ENCODE measurements at regions not wholly inside any gene's neighbourhood (a gene's known extent, or its start where the extent isn't known, plus 50 kb on each side); places are given as distances from the start of the nearest gene placed in this dataset.
A peak's percentile ranks its signal among the peaks of the same experiment; 100 is the strongest.

GRCh38 chr10:121148921-121149320, 297.8 kb downstream of the WDR11 start:
- Histone ChIP-seq H3K36me3 (ENCODE audit: insufficient read depth) (no peaks in the 10 kb centered on the region), H3F3A (replicated peaks; ENCODE audit: low read depth) (no peaks in the 10 kb centered on the region), H3K27ac (ENCODE audit: low read depth) (no peak overlapping the region), H4K20me1 (replicated peaks; ENCODE audit: insufficient read depth) (no peaks in the 10 kb centered on the region), H3K4me1 (ENCODE audit: insufficient read depth) (no peaks in the 10 kb centered on the region), H3K4me2 (no peak overlapping the region), H2AFZ (no peak overlapping the region), H3K79me2 (replicated peaks; ENCODE audit: insufficient read depth) (no peaks in the 10 kb centered on the region), H3K27me3 (ENCODE audit: insufficient read depth) (no peaks in the 10 kb centered on the region), H3K9me2 (ENCODE audit: insufficient read depth) (no peaks in the 10 kb centered on the region), H3K4me3 (no peak overlapping the region)
- H3K4me1 Mint-ChIP-seq = peaks cover 5% of the 10 kb centered on the region; the same call in 2 of the 3 replicates
- no peaks in the 10 kb centered on the region for H3K27me3 Mint-ChIP-seq (ENCODE audit: insufficient read depth, low read depth, poor library complexity)
- peaks cover 25% of the 10 kb centered on the region for H3K9me3 Mint-ChIP-seq
- ATAC-seq (no peak), DNase-seq (ENCODE audit: low spot score) (no peak)
- no peak overlapping the region for H3K27ac Mint-ChIP-seq
- H3K4me3 Mint-ChIP-seq = no peak overlapping the region
- TF ChIP-seq EZH2 (IDR thresholded peaks at IDR 0.05; ENCODE audit: low read depth, unreplicated experiment) (no peak), POLR2AphosphoS5 (IDR thresholded peaks at IDR 0.05; ENCODE audit: low read depth) (no peak), REST (IDR thresholded peaks at IDR 0.05; ENCODE audit: unreplicated experiment) (no peak), JUNB (IDR thresholded peaks at IDR 0.05; ENCODE audit: unreplicated experiment) (no peak), CTCF (conservative IDR thresholded peaks at IDR 0.05; ENCODE audit: low read depth in 2 of 2) (no peak), NANOG (IDR thresholded peaks at IDR 0.05; ENCODE audit: borderline replicate concordance) (no peak), ZNF331 (CRISPR knock-in tag; IDR thresholded peaks at IDR 0.05; ENCODE audit: low read depth) (no peak), EZH2phosphoT487 (IDR thresholded peaks at IDR 0.05; ENCODE audit: unreplicated experiment) (no peak), CREB1 (CRISPR knock-in tag; IDR thresholded peaks at IDR 0.05; ENCODE audit: low read depth) (no peak), STAT1 (IDR thresholded peaks at IDR 0.05; ENCODE audit: unreplicated experiment) (no peak)
- H3K36me3 Mint-ChIP-seq (ENCODE audit: low read depth) = peaks cover 13% of the 10 kb centered on the region

- H3K27ac ChIP-seq (ENCODE audit: low read depth) = no peak overlapping the region
- peaks cover 2% of the 10 kb centered on the region for H3K27me3 Mint-ChIP-seq (ENCODE audit: insufficient read depth, low read depth, poor library complexity)
- no peaks in the 10 kb centered on the region for H3K36me3 Mint-ChIP-seq (ENCODE audit: low read depth)
- H3K27ac Mint-ChIP-seq = no peak overlapping the region
- no peak overlapping the region for H3K4me3 ChIP-seq
- no peaks in the 10 kb centered on the region for H3K79me2 ChIP-seq (replicated peaks; ENCODE audit: insufficient read depth)
- no peaks in the 10 kb centered on the region for H3K36me3 ChIP-seq (ENCODE audit: insufficient read depth)
- H3K4me1 Mint-ChIP-seq = peaks cover 5% of the 10 kb centered on the region; the same call in 2 of the 3 replicates
- H3K4me3 Mint-ChIP-seq = no peak overlapping the region
- H3K4me1 ChIP-seq (ENCODE audit: insufficient read depth) = no peaks in the 10 kb centered on the region
- no peaks in the 10 kb centered on the region for H3K27me3 ChIP-seq (ENCODE audit: insufficient read depth)
- H3K4me2 ChIP-seq = no peak overlapping the region
- ATAC-seq = peak; percentile 75
- no peaks in the 10 kb centered on the region for H3K9me2 ChIP-seq (ENCODE audit: insufficient read depth)
- no peaks in the 10 kb centered on the region for H3F3A ChIP-seq (replicated peaks; ENCODE audit: low read depth)
- H4K20me1 ChIP-seq (replicated peaks; ENCODE audit: insufficient read depth) = no peaks in the 10 kb centered on the region
- peak overlapping the region; percentile 23; the same call in 1 of the 2 replicates for H2AFZ ChIP-seq
- DNase-seq (ENCODE audit: low spot score) = peak; percentile 30
- H3K9me3 Mint-ChIP-seq = 0 out of 3 replicates have a peak, but pooled peaks cover 2% of the 10 kb centered on the region
- TF ChIP-seq CTCF (conservative IDR thresholded peaks at IDR 0.05; ENCODE audit: low read depth in 2 of 2) (no peak), EZH2phosphoT487 (IDR thresholded peaks at IDR 0.05; ENCODE audit: unreplicated experiment) (no peak), CREB1 (CRISPR knock-in tag; IDR thresholded peaks at IDR 0.05; ENCODE audit: low read depth) (no peak)
These were observed 300.9 kb downstream of the WDR11 start for GRCh38 chr10:121152033-121152432.

Data from GM23338 (cell line).